ENCODE measurements at regions not wholly inside any gene's neighbourhood (a gene's known extent, or its start where the extent isn't known, plus 50 kb on each side); places are given as distances from the start of the nearest gene placed in this dataset.

DNA sequence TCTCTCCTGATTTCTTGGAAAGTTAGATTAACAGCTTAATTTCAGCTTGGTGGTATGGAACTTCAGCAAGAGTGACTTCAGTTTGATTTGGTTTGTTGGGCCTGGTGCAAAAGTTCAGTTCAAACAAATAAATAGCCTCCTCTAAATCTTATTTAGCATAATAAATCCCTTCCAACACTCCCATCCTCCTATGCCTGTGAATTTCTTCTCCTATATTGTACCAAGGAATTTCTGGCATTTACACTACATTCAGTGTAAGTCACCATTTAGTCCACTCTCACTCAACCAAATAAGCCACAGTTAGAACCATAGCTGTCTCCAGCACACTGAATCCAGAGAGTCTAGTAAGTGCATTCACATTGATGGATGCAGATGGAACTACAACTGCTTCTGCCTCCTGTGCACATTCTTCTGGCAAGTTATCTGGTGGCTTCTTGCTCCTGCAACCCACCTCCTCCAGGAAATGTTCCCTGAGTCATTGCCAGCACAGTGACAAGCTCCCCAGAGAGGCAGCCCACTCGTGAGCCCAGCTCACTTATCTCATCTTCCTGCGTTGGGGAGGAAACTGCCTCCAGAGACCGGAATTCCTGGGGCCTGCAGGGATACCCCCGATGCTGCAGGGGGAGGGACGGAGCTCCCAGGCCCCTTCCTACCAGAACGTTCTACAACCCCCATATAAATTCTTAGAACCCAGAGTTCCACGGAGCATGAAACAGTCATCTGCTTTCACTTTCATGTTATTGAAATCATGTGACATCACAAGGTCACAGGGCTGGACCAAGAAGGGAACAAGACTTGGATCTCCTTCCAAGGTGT is 318.3 kb downstream of the PHKB start:
- FAIRE-seq (no peak), ATAC-seq (peak; percentile 49; the same call in 2 of the 3 replicates), DNase-seq (ENCODE audit: low spot score) (no peak)
- no peaks in the 10 kb centered on the region for H3K9me3 ChIP-seq (ENCODE audit: low read length)
- peak overlapping the region; percentile 8 for H2AFZ ChIP-seq (ENCODE audit: low read length)
- no peak overlapping the region for H3K27ac ChIP-seq (ENCODE audit: extremely low read length, insufficient read depth, low read length)
- intact Hi-C loops (cut with micrococcal nuclease; ENCODE audit: unreplicated experiment), result no loop called here
- in situ Hi-C loops (cut with HindIII; ENCODE audit: extremely low pct_ligation_motif_present, low pct_unique_long_range_greater_than_20kb), result no loop called here
- ChIA-PET POLR2A (no interaction called here), CTCF (ENCODE audit: low intra/inter-chr PET ratio, low total read pairs) (no interaction called here)
- no peaks in the 10 kb centered on the region for H3K79me2 ChIP-seq (ENCODE audit: insufficient read depth, low read length)
- no TSS peak for BruUV-seq (replicated peaks)
- peak overlapping the region; percentile 63 for H3K4me2 ChIP-seq (ENCODE audit: low read depth, low read length)
- H3K27me3 ChIP-seq (ENCODE audit: control insufficient read depth in 1 of 2, insufficient read depth in 2 of 2, low read length in 2 of 2), result peaks cover 0 to 10% of the 10 kb centered on the region in 2 experiments; a peak in 1 of 5 replicates
- H3K9ac ChIP-seq (ENCODE audit: insufficient read depth, low read depth, low read length), result no peak overlapping the region
- 4% methylated on average over 7 of the region's 7 CpGs for WGBS (ENCODE audit: low lambda C conversion rate)
- H3K4me1 ChIP-seq (ENCODE audit: insufficient read depth, low read length), result peaks cover 4% of the 10 kb centered on the region; the same call in 1 of the 2 replicates
- H3K36me3 ChIP-seq (replicated peaks in 1 of 2; ENCODE audit: control insufficient read depth in 1 of 2, insufficient read depth in 2 of 2, low read length in 2 of 2), result no peaks in the 10 kb centered on the region
- peak overlapping the region; percentile 12 to 39 (median 34); a peak in 2 of 6 replicates for H3K4me3 ChIP-seq (replicated peaks in 1 of 3; ENCODE audit: insufficient read depth in 1 of 3, low read depth in 2 of 3, low read length in 3 of 3)
- H4K20me1 ChIP-seq (ENCODE audit: insufficient read depth, low read length), result no peaks in the 10 kb centered on the region
- TF ChIP-seq ZNF367 (CRISPR knock-in tag; IDR thresholded peaks at IDR 0.05; ENCODE audit: borderline replicate concordance) (no peak), ZNF34 (CRISPR knock-in tag; IDR thresholded peaks at IDR 0.05; ENCODE audit: borderline replicate concordance) (no peak), ADNP (CRISPR knock-in tag; IDR thresholded peaks at IDR 0.05) (no peak), HNRNPH1 (optimal IDR thresholded peaks at IDR 0.05; ENCODE audit: low read depth, low read length) (no peak), ZKSCAN5 (CRISPR knock-in tag; IDR thresholded peaks at IDR 0.05) (no peak), GLMP (CRISPR knock-in tag; IDR thresholded peaks at IDR 0.05; ENCODE audit: borderline replicate concordance) (no peak), ZNF674 (CRISPR knock-in tag; IDR thresholded peaks at IDR 0.05; ENCODE audit: low read depth) (no peak), ZBTB25 (CRISPR knock-in tag; IDR thresholded peaks at IDR 0.05) (no peak), KIAA2018 (CRISPR knock-in tag; IDR thresholded peaks at IDR 0.05; ENCODE audit: borderline replicate concordance) (no peak), MEIS2 (CRISPR knock-in tag; IDR thresholded peaks at IDR 0.05) (no peak), FOXJ3 (CRISPR knock-in tag; IDR thresholded peaks at IDR 0.05; ENCODE audit: borderline replicate concordance) (no peak), ZNF44 (CRISPR knock-in tag; IDR thresholded peaks at IDR 0.05) (no peak)
- TF ChIP-seq, protein P1, sequence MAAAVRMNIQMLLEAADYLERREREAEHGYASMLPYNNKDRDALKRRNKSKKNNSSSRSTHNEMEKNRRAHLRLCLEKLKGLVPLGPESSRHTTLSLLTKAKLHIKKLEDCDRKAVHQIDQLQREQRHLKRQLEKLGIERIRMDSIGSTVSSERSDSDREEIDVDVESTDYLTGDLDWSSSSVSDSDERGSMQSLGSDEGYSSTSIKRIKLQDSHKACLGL (CRISPR knock-in tag; IDR thresholded peaks at IDR 0.05), result no peak
